ENCODE measurements at regions not wholly inside any gene's neighbourhood (a gene's known extent, or its start where the extent isn't known, plus 50 kb on each side); places are given as distances from the start of the nearest gene placed in this dataset.

DNA sequence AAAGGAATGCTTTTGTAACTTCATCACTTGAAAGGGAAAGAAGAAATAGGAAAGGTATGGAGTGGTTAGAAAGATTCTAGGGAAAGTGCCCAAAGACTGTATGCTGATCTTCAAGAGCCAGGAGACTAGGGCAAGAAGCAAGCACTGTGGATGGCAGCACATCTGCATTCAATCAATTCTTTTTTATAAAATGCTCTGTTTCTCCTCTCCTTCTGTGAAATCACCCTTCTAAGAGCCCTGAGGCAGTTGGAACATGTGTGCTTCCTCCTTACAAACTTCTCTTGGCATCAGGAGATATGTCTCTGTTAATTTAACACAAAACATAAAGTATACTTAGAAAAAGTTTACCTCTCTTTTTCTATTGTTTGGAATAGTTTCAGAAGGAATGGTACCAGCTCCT lies 1162.2 kb upstream of the GJE1 start:
- H3K36me3 Mint-ChIP-seq (ENCODE audit: unreplicated experiment), result peaks cover 26% of the 10 kb centered on the region
- peaks cover 24% of the 10 kb centered on the region for H3K4me1 Mint-ChIP-seq (ENCODE audit: unreplicated experiment)
- no peaks in the 10 kb centered on the region for H3K27me3 Mint-ChIP-seq (ENCODE audit: unreplicated experiment)
- no peak overlapping the region for H3K4me3 Mint-ChIP-seq (ENCODE audit: unreplicated experiment)
- peaks cover 27% of the 10 kb centered on the region for H3K9me3 Mint-ChIP-seq (ENCODE audit: unreplicated experiment)
- H3K27ac Mint-ChIP-seq (ENCODE audit: unreplicated experiment), result peak overlapping the region; percentile 85
- TF ChIP-seq, protein P1, sequence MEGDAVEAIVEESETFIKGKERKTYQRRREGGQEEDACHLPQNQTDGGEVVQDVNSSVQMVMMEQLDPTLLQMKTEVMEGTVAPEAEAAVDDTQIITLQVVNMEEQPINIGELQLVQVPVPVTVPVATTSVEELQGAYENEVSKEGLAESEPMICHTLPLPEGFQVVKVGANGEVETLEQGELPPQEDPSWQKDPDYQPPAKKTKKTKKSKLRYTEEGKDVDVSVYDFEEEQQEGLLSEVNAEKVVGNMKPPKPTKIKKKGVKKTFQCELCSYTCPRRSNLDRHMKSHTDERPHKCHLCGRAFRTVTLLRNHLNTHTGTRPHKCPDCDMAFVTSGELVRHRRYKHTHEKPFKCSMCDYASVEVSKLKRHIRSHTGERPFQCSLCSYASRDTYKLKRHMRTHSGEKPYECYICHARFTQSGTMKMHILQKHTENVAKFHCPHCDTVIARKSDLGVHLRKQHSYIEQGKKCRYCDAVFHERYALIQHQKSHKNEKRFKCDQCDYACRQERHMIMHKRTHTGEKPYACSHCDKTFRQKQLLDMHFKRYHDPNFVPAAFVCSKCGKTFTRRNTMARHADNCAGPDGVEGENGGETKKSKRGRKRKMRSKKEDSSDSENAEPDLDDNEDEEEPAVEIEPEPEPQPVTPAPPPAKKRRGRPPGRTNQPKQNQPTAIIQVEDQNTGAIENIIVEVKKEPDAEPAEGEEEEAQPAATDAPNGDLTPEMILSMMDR (IDR thresholded peaks at IDR 0.05), result no peak
- no peak for DNase-seq (ENCODE audit: extremely low spot score, unreplicated experiment)

DNA sequence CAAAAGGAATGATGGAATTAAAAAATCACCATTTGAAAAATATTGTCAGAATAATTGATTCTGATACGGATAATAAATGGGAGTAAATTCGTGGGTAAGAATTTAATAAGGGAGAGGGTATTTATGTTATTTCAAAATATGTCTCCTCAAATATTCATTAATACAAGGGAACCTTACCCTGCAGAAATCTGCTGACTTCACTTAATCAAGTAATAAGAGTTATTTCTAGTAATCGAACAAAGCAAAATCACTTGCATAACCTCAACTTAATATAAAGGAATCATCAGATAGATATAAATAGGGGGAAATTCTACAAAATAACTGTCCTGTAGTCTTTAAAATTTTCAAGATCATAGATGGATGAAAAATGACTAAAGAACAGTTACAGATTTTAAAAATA lies 1164.7 kb upstream of the GJE1 start:
- no peak for DNase-seq (ENCODE audit: extremely low spot score, unreplicated experiment)

DNA sequence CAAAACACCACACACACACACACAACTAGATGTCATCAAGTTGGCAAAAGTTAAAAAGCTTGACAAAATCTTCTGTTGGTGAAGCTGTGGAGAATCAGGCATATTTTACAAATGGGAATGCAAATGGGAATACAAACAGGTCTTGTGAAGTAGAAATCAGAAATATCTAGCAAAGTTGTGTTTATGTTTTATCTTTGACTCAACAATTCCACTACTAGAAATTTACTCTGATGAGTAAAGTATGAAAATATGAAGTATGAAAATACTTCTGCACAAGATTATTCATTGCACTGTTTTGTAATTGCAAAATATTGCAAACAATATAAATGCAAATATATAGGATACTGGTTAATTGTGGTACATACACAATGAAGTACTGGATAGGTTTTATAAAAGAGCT lies 1166.0 kb upstream of the GJE1 start:
- Mint-ChIP-seq H3K4me1 (ENCODE audit: unreplicated experiment) (peaks cover 24% of the 10 kb centered on the region), H3K36me3 (ENCODE audit: unreplicated experiment) (peaks cover 7% of the 10 kb centered on the region), H3K4me3 (ENCODE audit: unreplicated experiment) (no peak overlapping the region), H3K27me3 (ENCODE audit: unreplicated experiment) (no peaks in the 10 kb centered on the region), H3K27ac (ENCODE audit: unreplicated experiment) (no peak overlapping the region), H3K9me3 (ENCODE audit: unreplicated experiment) (peaks cover 4% of the 10 kb centered on the region)
- TF ChIP-seq, protein P1 (IDR thresholded peaks at IDR 0.05), result no peak
- DNase-seq (ENCODE audit: extremely low spot score, unreplicated experiment), result no peak

More for the DNA sequence above, 1164.7 kb upstream of the GJE1 start:
- H3K27ac Mint-ChIP-seq (ENCODE audit: unreplicated experiment), result no peak overlapping the region
- peaks cover 18% of the 10 kb centered on the region for H3K36me3 Mint-ChIP-seq (ENCODE audit: unreplicated experiment)
- TF ChIP-seq, protein P1 (IDR thresholded peaks at IDR 0.05), result no peak
- H3K4me1 Mint-ChIP-seq (ENCODE audit: unreplicated experiment), result peaks cover 24% of the 10 kb centered on the region
- peaks cover 16% of the 10 kb centered on the region for H3K9me3 Mint-ChIP-seq (ENCODE audit: unreplicated experiment)
- H3K4me3 Mint-ChIP-seq (ENCODE audit: unreplicated experiment), result no peak overlapping the region
- no peaks in the 10 kb centered on the region for H3K27me3 Mint-ChIP-seq (ENCODE audit: unreplicated experiment)

DNA sequence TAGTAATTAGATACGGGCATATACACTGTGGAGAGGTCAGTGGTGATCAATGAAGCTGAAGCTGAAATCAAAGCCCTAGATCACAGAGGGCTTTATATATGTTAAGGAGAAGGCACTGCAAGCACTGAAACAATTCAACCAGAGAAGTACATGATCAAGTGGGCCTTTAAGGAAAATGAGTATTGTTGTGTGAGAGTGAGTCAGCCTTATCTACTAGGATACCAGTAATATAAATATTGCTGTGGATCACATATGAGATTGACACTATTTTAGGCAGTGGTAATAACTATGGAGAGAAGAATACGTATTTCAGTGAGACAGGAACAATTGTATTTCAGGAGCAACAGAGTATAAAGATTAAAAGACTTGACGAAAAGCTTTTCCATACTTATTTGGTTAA lies 1172.2 kb upstream of the GJE1 start:
- TF ChIP-seq, protein P1 (IDR thresholded peaks at IDR 0.05), result no peak
- no peak for DNase-seq (ENCODE audit: extremely low spot score, unreplicated experiment)
- H3K27ac Mint-ChIP-seq (ENCODE audit: unreplicated experiment), result no peak overlapping the region
- H3K9me3 Mint-ChIP-seq (ENCODE audit: unreplicated experiment), result no peaks in the 10 kb centered on the region
- H3K27me3 Mint-ChIP-seq (ENCODE audit: unreplicated experiment), result no peaks in the 10 kb centered on the region
- H3K4me1 Mint-ChIP-seq (ENCODE audit: unreplicated experiment), result peaks cover 10% of the 10 kb centered on the region
- H3K36me3 Mint-ChIP-seq (ENCODE audit: unreplicated experiment), result peaks cover 2% of the 10 kb centered on the region
- no peak overlapping the region for H3K4me3 Mint-ChIP-seq (ENCODE audit: unreplicated experiment)

DNA sequence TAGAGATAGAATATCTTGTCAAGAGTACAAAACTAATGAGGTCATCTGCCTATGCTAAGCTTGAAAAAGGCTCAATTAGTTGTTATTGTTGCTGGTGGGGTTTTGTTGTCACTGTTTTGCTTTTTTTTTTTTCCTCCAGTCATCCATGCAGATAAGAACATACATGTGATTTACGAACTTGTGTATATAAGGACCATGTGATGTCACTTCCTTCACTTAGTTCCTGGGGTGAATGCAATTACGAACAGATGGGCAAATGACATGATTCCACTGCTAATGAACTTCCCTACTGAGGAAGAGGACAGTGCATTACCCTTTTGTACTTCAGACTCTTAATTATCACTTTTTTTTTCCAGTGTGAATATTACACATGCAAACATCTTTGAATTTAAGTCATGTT lies 1175.3 kb upstream of the GJE1 start:
- TF ChIP-seq, protein P1 (IDR thresholded peaks at IDR 0.05), result no peak
- no peak overlapping the region for H3K4me3 Mint-ChIP-seq (ENCODE audit: unreplicated experiment)
- DNase-seq (ENCODE audit: extremely low spot score, unreplicated experiment), result no peak
- H3K27ac Mint-ChIP-seq (ENCODE audit: unreplicated experiment), result no peak overlapping the region
- no peaks in the 10 kb centered on the region for H3K27me3 Mint-ChIP-seq (ENCODE audit: unreplicated experiment)
- H3K9me3 Mint-ChIP-seq (ENCODE audit: unreplicated experiment), result no peaks in the 10 kb centered on the region
- H3K36me3 Mint-ChIP-seq (ENCODE audit: unreplicated experiment), result no peaks in the 10 kb centered on the region
- peaks cover 10% of the 10 kb centered on the region for H3K4me1 Mint-ChIP-seq (ENCODE audit: unreplicated experiment)

Data from osteocyte (in vitro differentiated cells).